Panc1 (cell line): ENCODE measurements at regions not wholly inside any gene's neighbourhood (a gene's known extent, or its start where the extent isn't known, plus 50 kb on each side); places are given as distances from the start of the nearest gene placed in this dataset.

Experiments used
- ATAC-seq: fragments of 200-7000 bp; cut with Tn5 transposase; 2 replicates; pipeline ENCODE4 v1.9.1; 2020; ENCODE audit warnings: mild to moderate bottlenecking, moderate library complexity
- BruUV-seq: library from RNA; stranded (reverse); fragments of 400-500 nt; replicated peaks from 2 replicates; lab custom pipeline; 2021; lab: Mats Ljungman, UMichigan
- CTCF ChIA-PET: fragments of 300-600 bp; sonication (Branson Sonifier 250); formaldehyde crosslinking; loops from one replicate; lab custom pipeline; 2022; ENCODE audit warnings: antibody characterized with exemption; lab: Charles Lee
- POLR2A ChIA-PET: fragments of 300-600 bp; sonication (Branson Sonifier 250); formaldehyde crosslinking; loops from one replicate; lab custom pipeline; 2022; ENCODE audit warnings: antibody characterized with exemption; lab: Charles Lee
- DNase-seq: peaks from one replicate; pipeline ENCODE4 v3.0.0-alpha.2; 2010; ENCODE audit warnings: low read depth, low spot score
- H3K27ac ChIP-seq: 2 replicates; pipeline ENCODE4 v1.5.1; 2011; ENCODE audit warnings: mild to moderate bottlenecking, low read length, inconsistent platforms
- H3K27me3 ChIP-seq: fragments of 200-500 bp; sonication (Bioruptor generic); 2 replicates; pipeline ENCODE4 v1.6.0; 2014; ENCODE audit warnings: low read length, inconsistent platforms; ENCODE audit not compliant: control insufficient read depth, insufficient read depth
- H3K36me3 ChIP-seq: fragments of 200-500 bp; sonication (Bioruptor generic); 2 replicates; pipeline ENCODE4 v1.5.1; 2014; ENCODE audit warnings: inconsistent platforms, mild to moderate bottlenecking, low read length, moderate library complexity; ENCODE audit not compliant: control insufficient read depth, insufficient read depth
- H3K4me1 ChIP-seq: 2 replicates; pipeline ENCODE4 v1.5.1; 2011; ENCODE audit warnings: inconsistent platforms, mild to moderate bottlenecking, low read length, moderate library complexity; ENCODE audit not compliant: control insufficient read depth, insufficient read depth
- H3K4me3 ChIP-seq, 2 experiments: 2 replicates each; pipeline ENCODE4 v1.5.1; 2011 to 2012; ENCODE audit warnings: low read depth in 2 of 2, low read length in 2 of 2, mild to moderate bottlenecking in 2 of 2, inconsistent platforms in 1 of 2, moderate library complexity in 1 of 2
- H3K9me3 ChIP-seq: fragments of 200-500 bp; sonication (Bioruptor generic); 2 replicates; pipeline ENCODE4 v1.5.1; 2014; ENCODE audit warnings: low read depth, mild to moderate bottlenecking, inconsistent platforms, low read length, moderate library complexity; ENCODE audit not compliant: control insufficient read depth, insufficient read depth
- CTCF ChIP-seq: fragments of 450-650 bp; IDR thresholded peaks from 2 replicates; pipeline ENCODE4 v1.5.1; 2017; ENCODE audit warnings: mild to moderate bottlenecking
- POLR2AphosphoS5 ChIP-seq: IDR thresholded peaks from 2 replicates; pipeline ENCODE4 v1.6.1; 2012; ENCODE audit warnings: mild to moderate bottlenecking, low read depth, low read length, moderate library complexity
- REST ChIP-seq, 2 experiments: IDR thresholded peaks; 2 replicates each; pipeline ENCODE4 v1.6.1; 2011 to 2012; ENCODE audit warnings: low read depth in 2 of 2, control low read depth in 1 of 2, low read length in 1 of 2, mild to moderate bottlenecking in 1 of 2, moderate library complexity in 1 of 2; ENCODE audit not compliant: insufficient read depth in 1 of 2
- SIN3A ChIP-seq: IDR thresholded peaks from 2 replicates; pipeline ENCODE4 v1.6.1; 2012; ENCODE audit warnings: low read depth, mild to moderate bottlenecking, low read length, moderate library complexity, borderline replicate concordance; ENCODE audit not compliant: insufficient read depth
- TCF7L2 ChIP-seq: IDR thresholded peaks from 2 replicates; pipeline ENCODE4 v1.6.1; 2011; ENCODE audit warnings: mild to moderate bottlenecking, low read depth, low read length, inconsistent platforms
- in situ Hi-C: cut with HindIII; loops from 2 replicates; pipeline ENCODE4 v1.10.0; 2016; ENCODE audit warnings: low sequenced_read_pairs, low pct_unique_long_range_greater_than_20kb
- intact Hi-C: fragments of 100-400 bp; cut with micrococcal nuclease; formaldehyde crosslinking; loops from one replicate; pipeline ENCODE4 v1.10.0; 2022; ENCODE audit not compliant: unreplicated experiment

GRCh38 chr10:110437761-110438341 lies 59.9 kb upstream of the DUSP5 start:
- in situ Hi-C loops (no loop called here), intact Hi-C loops (no loop called here)
- no peaks in the 10 kb centered on the region for H3K4me1 ChIP-seq
- no peaks in the 10 kb centered on the region for H3K36me3 ChIP-seq
- DNase-seq = no peak
- TF ChIP-seq POLR2AphosphoS5 (no peak), SIN3A (no peak), TCF7L2 (no peak), CTCF (no peak), REST (IDR thresholded peaks at IDR 0.05; ENCODE audit: insufficient read depth in 1 of 2, low read depth in 2 of 2, low read length in 1 of 2) (no peak)
- no peak for ATAC-seq
- no TSS peak for BruUV-seq
- H3K4me3 ChIP-seq = no peak overlapping the region
- no peaks in the 10 kb centered on the region for H3K9me3 ChIP-seq
- no peaks in the 10 kb centered on the region for H3K27me3 ChIP-seq
- CTCF ChIA-PET = no interaction called here
- H3K27ac ChIP-seq = no peak overlapping the region
- POLR2A ChIA-PET = no interaction called here

GRCh38 chr10:110442746-110443145 lies 55.0 kb upstream of the DUSP5 start:
- ChIA-PET CTCF (no interaction called here), POLR2A (no interaction called here)
- in situ Hi-C loops = no loop called here
- no peak for TF ChIP-seq REST (IDR thresholded peaks at IDR 0.05; ENCODE audit: insufficient read depth in 1 of 2, low read depth in 2 of 2, low read length in 1 of 2)
- TF ChIP-seq POLR2AphosphoS5 = no peak
- no peak for TF ChIP-seq CTCF
- TF ChIP-seq TCF7L2 = no peak
- TF ChIP-seq SIN3A = no peak
- ATAC-seq (no peak), DNase-seq (no peak)
- Histone ChIP-seq H3K4me3 (no peak overlapping the region), H3K27me3 (no peaks in the 10 kb centered on the region), H3K4me1 (no peaks in the 10 kb centered on the region), H3K9me3 (no peaks in the 10 kb centered on the region), H3K36me3 (no peaks in the 10 kb centered on the region), H3K27ac (no peak overlapping the region)
- intact Hi-C loops = no loop called here
- BruUV-seq = no TSS peak
